Body of pancreas (tissue), 4 donors: ENCODE measurements at regions not wholly inside any gene's neighbourhood (a gene's known extent, or its start where the extent isn't known, plus 50 kb on each side); places are given as distances from the start of the nearest gene placed in this dataset.

Source experiments
- POLR2A ChIP-seq, 3 donors: fragments of 450-650 bp; IDR thresholded peaks; one replicate each; pipeline ENCODE4 v1.6.1; 2016; ENCODE audit warnings: antibody characterized with exemption in 3 of 3, mild to moderate bottlenecking in 2 of 3
- TF ChIP-seq, protein P1 (sequence below), 7 experiments: fragments of 450-650 bp in 4 of 7; fragments of 200-600 bp in 3 of 7; sonication (generic) in 3 of 7; IDR thresholded peaks; one replicate each; pipeline ENCODE4 v1.5.1; 2016 to 2019; ENCODE audit warnings: antibody characterized with exemption in 7 of 7

DNA sequence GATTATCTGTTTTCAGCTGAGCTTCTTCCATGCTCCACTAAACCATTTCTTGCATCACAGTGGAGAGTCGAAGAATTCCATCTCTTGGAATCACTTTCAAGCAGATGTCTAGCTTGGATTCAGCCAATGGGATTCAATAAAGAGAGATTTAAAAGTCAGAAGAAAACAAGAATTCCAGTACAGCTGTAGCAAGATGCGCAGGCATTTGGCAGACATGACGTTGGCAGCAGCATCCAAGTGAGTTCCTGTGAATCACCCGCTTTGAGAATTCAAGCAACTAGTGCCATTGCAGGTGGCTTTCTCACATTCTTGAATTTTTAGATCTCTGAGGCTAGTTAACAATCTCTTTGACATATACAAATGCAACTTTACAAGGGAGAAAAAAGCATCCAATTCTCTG, 467.0 kb downstream of the CDH10 start:
- TF ChIP-seq, protein P1, sequence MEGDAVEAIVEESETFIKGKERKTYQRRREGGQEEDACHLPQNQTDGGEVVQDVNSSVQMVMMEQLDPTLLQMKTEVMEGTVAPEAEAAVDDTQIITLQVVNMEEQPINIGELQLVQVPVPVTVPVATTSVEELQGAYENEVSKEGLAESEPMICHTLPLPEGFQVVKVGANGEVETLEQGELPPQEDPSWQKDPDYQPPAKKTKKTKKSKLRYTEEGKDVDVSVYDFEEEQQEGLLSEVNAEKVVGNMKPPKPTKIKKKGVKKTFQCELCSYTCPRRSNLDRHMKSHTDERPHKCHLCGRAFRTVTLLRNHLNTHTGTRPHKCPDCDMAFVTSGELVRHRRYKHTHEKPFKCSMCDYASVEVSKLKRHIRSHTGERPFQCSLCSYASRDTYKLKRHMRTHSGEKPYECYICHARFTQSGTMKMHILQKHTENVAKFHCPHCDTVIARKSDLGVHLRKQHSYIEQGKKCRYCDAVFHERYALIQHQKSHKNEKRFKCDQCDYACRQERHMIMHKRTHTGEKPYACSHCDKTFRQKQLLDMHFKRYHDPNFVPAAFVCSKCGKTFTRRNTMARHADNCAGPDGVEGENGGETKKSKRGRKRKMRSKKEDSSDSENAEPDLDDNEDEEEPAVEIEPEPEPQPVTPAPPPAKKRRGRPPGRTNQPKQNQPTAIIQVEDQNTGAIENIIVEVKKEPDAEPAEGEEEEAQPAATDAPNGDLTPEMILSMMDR (IDR thresholded peaks at IDR 0.05): no peak
- TF ChIP-seq POLR2A (IDR thresholded peaks at IDR 0.05): no peak
